SK-N-SH treated with all-trans-retinoic acid at 6 μM for 48 hours (cell line): ENCODE measurements at regions not wholly inside any gene's neighbourhood (a gene's known extent, or its start where the extent isn't known, plus 50 kb on each side); places are given as distances from the start of the nearest gene placed in this dataset.

Source experiments
- ATAC-seq: fragments of 200-7000 bp; cut with Tn5 transposase; 3 replicates; pipeline ENCODE4 v1.9.1; 2020; ENCODE audit warnings: mild to moderate bottlenecking, moderate library complexity
- ARNTL ChIP-seq: fragments of 450-650 bp; formaldehyde crosslinking; IDR thresholded peaks from 2 replicates; pipeline ENCODE4 v1.5.0; 2020; ENCODE audit warnings: low read depth, mild to moderate bottlenecking, moderate library complexity, borderline replicate concordance
- BACH2 ChIP-seq: fragments of 250-450 bp; sonication (Bioruptor Pico); IDR thresholded peaks from 2 replicates; pipeline ENCODE4 v1.9.0; 2021; ENCODE audit warnings: mild to moderate bottlenecking, borderline replicate concordance
- CSDC2 ChIP-seq: fragments of 250-450 bp; sonication (Bioruptor Pico); IDR thresholded peaks from 2 replicates; pipeline ENCODE4 v1.5.0; 2020; ENCODE audit warnings: mild to moderate bottlenecking, moderate library complexity
- ESRRG ChIP-seq: fragments of 250-450 bp; sonication (Bioruptor Pico); IDR thresholded peaks from 2 replicates; pipeline ENCODE4 v1.6.1; 2021; ENCODE audit warnings: mild to moderate bottlenecking
- GLIS3 ChIP-seq: fragments of 250-450 bp; sonication (Bioruptor Pico); IDR thresholded peaks from 2 replicates; pipeline ENCODE4 v1.5.0; 2020; ENCODE audit warnings: mild to moderate bottlenecking, moderate library complexity
- ISL1 ChIP-seq: fragments of 250-450 bp; sonication (Bioruptor Pico); IDR thresholded peaks from 2 replicates; pipeline ENCODE4 v2.1.2; 2022; ENCODE audit warnings: mild to moderate bottlenecking, moderate library complexity
- OSR1 ChIP-seq: fragments of 250-450 bp; sonication (Bioruptor Pico); IDR thresholded peaks from 2 replicates; pipeline ENCODE4 v1.8.0; 2022; ENCODE audit warnings: moderate library complexity, mild to moderate bottlenecking, inconsistent platforms
- PATZ1 ChIP-seq: fragments of 250-450 bp; sonication (Bioruptor Pico); IDR thresholded peaks from 2 replicates; pipeline ENCODE4 v1.8.0; 2020; ENCODE audit warnings: mild to moderate bottlenecking, moderate library complexity, borderline replicate concordance
- PPARA ChIP-seq: fragments of 250-450 bp; sonication (Bioruptor Pico); IDR thresholded peaks from 2 replicates; pipeline ENCODE4 v1.5.0; 2020; ENCODE audit warnings: mild to moderate bottlenecking, borderline replicate concordance
- RARB ChIP-seq: fragments of 250-450 bp; sonication (Bioruptor Pico); IDR thresholded peaks from 2 replicates; pipeline ENCODE4 v1.8.0; 2021; ENCODE audit warnings: mild to moderate bottlenecking, moderate library complexity
- SNAI2 ChIP-seq: fragments of 250-450 bp; sonication (Bioruptor Pico); IDR thresholded peaks from 2 replicates; pipeline ENCODE4 v1.5.0; 2020; ENCODE audit warnings: mild to moderate bottlenecking, moderate library complexity
- TCF4 ChIP-seq: fragments of 250-450 bp; sonication (Bioruptor Pico); IDR thresholded peaks from 2 replicates; pipeline ENCODE4 v1.8.0; 2021; ENCODE audit warnings: mild to moderate bottlenecking, moderate library complexity, borderline replicate concordance
- TOX ChIP-seq: fragments of 250-450 bp; sonication (Bioruptor Pico); IDR thresholded peaks from 2 replicates; pipeline ENCODE4 v1.8.0; 2021; ENCODE audit warnings: mild to moderate bottlenecking, moderate library complexity, borderline replicate concordance
- TSHZ2 ChIP-seq: fragments of 250-450 bp; sonication (Bioruptor Pico); IDR thresholded peaks from 2 replicates; pipeline ENCODE4 v1.5.0; 2020; ENCODE audit warnings: mild to moderate bottlenecking, moderate library complexity
- ZC3H10 ChIP-seq: fragments of 250-450 bp; sonication (Bioruptor Pico); IDR thresholded peaks from 2 replicates; pipeline ENCODE4 v1.5.1; 2021; ENCODE audit warnings: mild to moderate bottlenecking, moderate library complexity
- ZFP3 ChIP-seq: fragments of 250-450 bp; sonication (Bioruptor Pico); IDR thresholded peaks from 2 replicates; pipeline ENCODE4 v1.5.0; 2020; ENCODE audit warnings: mild to moderate bottlenecking, moderate library complexity
- ZFP30 ChIP-seq: fragments of 450-650 bp; formaldehyde crosslinking; IDR thresholded peaks from 2 replicates; pipeline ENCODE4 v1.5.0; 2022; ENCODE audit warnings: mild to moderate bottlenecking, moderate library complexity
- ZNF565 ChIP-seq: fragments of 450-650 bp; formaldehyde crosslinking; conservative IDR thresholded peaks from 2 replicates; pipeline ENCODE4 v1.5.0; 2020; ENCODE audit warnings: low read depth, mild to moderate bottlenecking, moderate library complexity
- ZNF70 ChIP-seq: fragments of 450-650 bp; formaldehyde crosslinking; IDR thresholded peaks from 2 replicates; pipeline ENCODE4 v1.5.0; 2020; ENCODE audit warnings: mild to moderate bottlenecking, moderate library complexity
- ZNF8 ChIP-seq: fragments of 450-650 bp; formaldehyde crosslinking; IDR thresholded peaks from 2 replicates; pipeline ENCODE4 v1.5.0; 2020; ENCODE audit warnings: mild to moderate bottlenecking, moderate library complexity
- TF ChIP-seq, protein P1 (sequence below): fragments of 250-450 bp; sonication (Bioruptor Pico); IDR thresholded peaks from 2 replicates; pipeline ENCODE4 v1.5.1; 2021; ENCODE audit warnings: mild to moderate bottlenecking, moderate library complexity
- TF ChIP-seq, protein P2 (sequence below): fragments of 250-450 bp; sonication (Bioruptor Pico); IDR thresholded peaks from 2 replicates; pipeline ENCODE4 v1.5.1; 2020; ENCODE audit warnings: low read depth, mild to moderate bottlenecking, moderate library complexity

- TF ChIP-seq CSDC2 (CRISPR knock-in tag) (no peak), ZFP3 (CRISPR knock-in tag) (no peak), OSR1 (CRISPR knock-in tag) (no peak)
- ATAC-seq: no peak
These were observed 106.7 kb upstream of the YPEL5 start for GRCh38 chr2:30040147-30040546.

- TF ChIP-seq ZNF565 (CRISPR knock-in tag) (no peak), ZNF8 (CRISPR knock-in tag) (no peak)
- ATAC-seq: no peak
These were observed 104.9 kb upstream of the YPEL5 start for GRCh38 chr2:30041884-30042283.

DNA sequence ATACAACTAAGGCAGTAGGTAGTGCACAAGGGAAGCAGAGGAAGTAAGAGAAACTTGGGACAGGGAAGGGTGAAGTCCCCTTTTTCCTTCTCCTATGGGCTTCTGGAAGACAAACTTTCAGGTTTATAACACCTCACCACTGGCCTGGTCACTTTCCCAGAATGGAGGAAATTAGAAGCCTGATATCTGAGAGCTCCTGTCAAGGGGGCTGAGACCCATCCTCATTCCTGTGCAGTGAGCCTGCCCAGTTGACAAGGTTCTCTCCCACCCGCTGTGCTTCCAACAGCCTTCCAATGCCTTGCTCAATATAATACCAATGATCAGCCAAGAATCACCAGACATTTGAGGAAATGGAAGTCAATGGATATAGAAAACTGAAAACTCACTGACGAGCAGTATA lies 100.4 kb upstream of the YPEL5 start:
- TF ChIP-seq ZNF565 (CRISPR knock-in tag) (no peak), TSHZ2 (CRISPR knock-in tag) (no peak), ZNF70 (no peak), RARB (CRISPR knock-in tag) (no peak), ISL1 (no peak), ARNTL (no peak), ESRRG (CRISPR knock-in tag) (no peak), BACH2 (no peak), CSDC2 (CRISPR knock-in tag) (no peak), SNAI2 (CRISPR knock-in tag) (no peak), ZNF8 (CRISPR knock-in tag) (no peak), ZFP30 (CRISPR knock-in tag) (no peak)
- TF ChIP-seq, protein P1, sequence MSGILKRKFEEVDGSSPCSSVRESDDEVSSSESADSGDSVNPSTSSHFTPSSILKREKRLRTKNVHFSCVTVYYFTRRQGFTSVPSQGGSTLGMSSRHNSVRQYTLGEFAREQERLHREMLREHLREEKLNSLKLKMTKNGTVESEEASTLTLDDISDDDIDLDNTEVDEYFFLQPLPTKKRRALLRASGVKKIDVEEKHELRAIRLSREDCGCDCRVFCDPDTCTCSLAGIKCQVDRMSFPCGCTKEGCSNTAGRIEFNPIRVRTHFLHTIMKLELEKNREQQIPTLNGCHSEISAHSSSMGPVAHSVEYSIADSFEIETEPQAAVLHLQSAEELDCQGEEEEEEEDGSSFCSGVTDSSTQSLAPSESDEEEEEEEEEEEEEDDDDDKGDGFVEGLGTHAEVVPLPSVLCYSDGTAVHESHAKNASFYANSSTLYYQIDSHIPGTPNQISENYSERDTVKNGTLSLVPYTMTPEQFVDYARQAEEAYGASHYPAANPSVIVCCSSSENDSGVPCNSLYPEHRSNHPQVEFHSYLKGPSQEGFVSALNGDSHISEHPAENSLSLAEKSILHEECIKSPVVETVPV (CRISPR knock-in tag): no peak
- TF ChIP-seq, protein P2, sequence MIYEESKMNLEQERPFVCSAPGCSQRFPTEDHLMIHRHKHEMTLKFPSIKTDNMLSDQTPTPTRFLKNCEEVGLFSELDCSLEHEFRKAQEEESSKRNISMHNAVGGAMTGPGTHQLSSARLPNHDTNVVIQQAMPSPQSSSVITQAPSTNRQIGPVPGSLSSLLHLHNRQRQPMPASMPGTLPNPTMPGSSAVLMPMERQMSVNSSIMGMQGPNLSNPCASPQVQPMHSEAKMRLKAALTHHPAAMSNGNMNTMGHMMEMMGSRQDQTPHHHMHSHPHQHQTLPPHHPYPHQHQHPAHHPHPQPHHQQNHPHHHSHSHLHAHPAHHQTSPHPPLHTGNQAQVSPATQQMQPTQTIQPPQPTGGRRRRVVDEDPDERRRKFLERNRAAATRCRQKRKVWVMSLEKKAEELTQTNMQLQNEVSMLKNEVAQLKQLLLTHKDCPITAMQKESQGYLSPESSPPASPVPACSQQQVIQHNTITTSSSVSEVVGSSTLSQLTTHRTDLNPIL (CRISPR knock-in tag): no peak
- ATAC-seq: no peak

DNA sequence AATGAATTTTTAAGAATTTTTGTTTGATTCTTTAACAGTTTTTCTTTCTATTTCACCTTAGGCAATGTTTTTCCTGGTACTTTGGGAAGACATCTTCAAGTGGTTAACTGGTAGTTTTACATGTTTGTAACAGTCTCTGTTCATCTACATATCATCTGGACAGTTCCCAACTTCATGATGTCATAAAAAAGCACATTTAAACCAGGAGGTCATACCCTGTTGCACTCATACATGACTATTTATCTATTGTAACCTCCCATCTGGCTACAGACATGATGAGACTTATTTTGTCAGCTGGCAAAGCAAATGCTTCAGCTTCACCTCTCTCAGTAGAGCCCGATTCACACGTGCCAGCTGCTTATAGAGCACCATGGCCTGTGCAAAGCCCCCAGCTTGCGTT lies 99.8 kb upstream of the YPEL5 start:
- no peak for ATAC-seq
- TF ChIP-seq TCF4 (CRISPR knock-in tag) (no peak), TSHZ2 (CRISPR knock-in tag) (no peak), ZNF565 (CRISPR knock-in tag) (no peak), ZNF8 (CRISPR knock-in tag) (no peak), PATZ1 (CRISPR knock-in tag) (no peak), GLIS3 (no peak), ARNTL (no peak), PPARA (no peak), RARB (CRISPR knock-in tag) (no peak), ZC3H10 (no peak), TOX (no peak), CSDC2 (CRISPR knock-in tag) (no peak), SNAI2 (CRISPR knock-in tag) (no peak), ESRRG (CRISPR knock-in tag) (no peak), ZFP3 (CRISPR knock-in tag) (no peak)
- TF ChIP-seq, all 23 proteins: peak for 0
